Nephron (organoid): ENCODE measurements at regions not wholly inside any gene's neighbourhood (a gene's known extent, or its start where the extent isn't known, plus 50 kb on each side); places are given as distances from the start of the nearest gene placed in this dataset.

Source experiments
- H3K27ac Mint-ChIP-seq, 3 experiments: 2 replicates each; pipeline ENCODE4 v1.8.0; 2020; ENCODE audit warnings: mixed read lengths in 3 of 3, mild to moderate bottlenecking in 2 of 3, moderate library complexity in 1 of 3
- H3K27me3 Mint-ChIP-seq: 2 replicates; pipeline ENCODE4 v1.8.0; 2021; ENCODE audit warnings: low read depth, mild to moderate bottlenecking, moderate library complexity, mixed read lengths
- H3K36me3 Mint-ChIP-seq: 2 replicates; pipeline ENCODE4 v1.8.0; 2020; ENCODE audit warnings: low read depth, mixed read lengths
- H3K4me1 Mint-ChIP-seq: 2 replicates; pipeline ENCODE4 v1.8.0; 2020; ENCODE audit warnings: mixed read lengths
- H3K4me3 Mint-ChIP-seq, 3 experiments: 2 replicates each; pipeline ENCODE4 v1.8.0; 2020; ENCODE audit warnings: mild to moderate bottlenecking in 3 of 3, mixed read lengths in 3 of 3, moderate library complexity in 2 of 3
- H3K9me3 Mint-ChIP-seq: 2 replicates; pipeline ENCODE4 v1.8.0; 2020; ENCODE audit warnings: mixed read lengths
- CTCF ChIP-seq, 3 experiments: fragments of 200-600 bp; sonication (generic); IDR thresholded peaks; one replicate each; pipeline ENCODE4 v1.5.0; 2021; ENCODE audit warnings: antibody characterized with exemption in 3 of 3; ENCODE audit not compliant: unreplicated experiment in 3 of 3

- peaks cover 17% of the 10 kb centered on the region for H3K4me1 Mint-ChIP-seq
- no peak for TF ChIP-seq CTCF (IDR thresholded peaks at IDR 0.05; ENCODE audit: unreplicated experiment in 3 of 3)
- no peaks in the 10 kb centered on the region for H3K36me3 Mint-ChIP-seq
- no peak overlapping the region for H3K27ac Mint-ChIP-seq
- H3K4me3 Mint-ChIP-seq: no peak overlapping the region
- H3K27me3 Mint-ChIP-seq: no peaks in the 10 kb centered on the region
- no peaks in the 10 kb centered on the region for H3K9me3 Mint-ChIP-seq
Observed at GRCh38 chr10:62453274-62453673, 79.1 kb downstream of the ZNF365 start.

- Mint-ChIP-seq H3K27me3 (no peaks in the 10 kb centered on the region), H3K4me1 (peaks cover 25% of the 10 kb centered on the region), H3K27ac (peak overlapping the region in 1 of 3 experiments; percentile 2), H3K4me3 (no peak overlapping the region), H3K9me3 (no peaks in the 10 kb centered on the region), H3K36me3 (no peaks in the 10 kb centered on the region)
- TF ChIP-seq CTCF (IDR thresholded peaks at IDR 0.05; ENCODE audit: unreplicated experiment in 3 of 3): no peak
Observed at GRCh38 chr10:62454687-62455397, 80.7 kb downstream of the ZNF365 start.

GRCh38 chr10:62456611-62457101, 82.5 kb downstream of the ZNF365 start:
- Mint-ChIP-seq H3K4me3 (no peak overlapping the region), H3K27ac (peak overlapping the region in 2 of 3 experiments; percentile 4 to 45), H3K27me3 (no peaks in the 10 kb centered on the region), H3K4me1 (peaks cover 25% of the 10 kb centered on the region), H3K36me3 (no peaks in the 10 kb centered on the region), H3K9me3 (no peaks in the 10 kb centered on the region)
- TF ChIP-seq CTCF (IDR thresholded peaks at IDR 0.05; ENCODE audit: unreplicated experiment in 3 of 3): no peak

- no peak for TF ChIP-seq CTCF (IDR thresholded peaks at IDR 0.05; ENCODE audit: unreplicated experiment in 3 of 3)
- H3K9me3 Mint-ChIP-seq: no peaks in the 10 kb centered on the region
- no peaks in the 10 kb centered on the region for H3K27me3 Mint-ChIP-seq
- peaks cover 25% of the 10 kb centered on the region for H3K4me1 Mint-ChIP-seq
- no peaks in the 10 kb centered on the region for H3K36me3 Mint-ChIP-seq
- no peak overlapping the region for H3K4me3 Mint-ChIP-seq
- H3K27ac Mint-ChIP-seq: peak overlapping the region in 1 of 3 experiments; percentile 4
Observed at GRCh38 chr10:62457196-62457595, 83.0 kb downstream of the ZNF365 start.

GRCh38 chr10:62457598-62457997, 83.4 kb downstream of the ZNF365 start:
- Mint-ChIP-seq H3K27ac (no peak overlapping the region), H3K36me3 (no peaks in the 10 kb centered on the region), H3K27me3 (no peaks in the 10 kb centered on the region), H3K4me3 (no peak overlapping the region), H3K4me1 (peaks cover 25% of the 10 kb centered on the region), H3K9me3 (no peaks in the 10 kb centered on the region)
- TF ChIP-seq CTCF (IDR thresholded peaks at IDR 0.05; ENCODE audit: unreplicated experiment in 3 of 3): no peak

- Mint-ChIP-seq H3K4me1 (peaks cover 25% of the 10 kb centered on the region), H3K27ac (peak overlapping the region; percentile 33 to 93 (median 75)), H3K9me3 (no peaks in the 10 kb centered on the region), H3K36me3 (no peaks in the 10 kb centered on the region), H3K4me3 (no peak overlapping the region), H3K27me3 (no peaks in the 10 kb centered on the region)
- no peak for TF ChIP-seq CTCF (IDR thresholded peaks at IDR 0.05; ENCODE audit: unreplicated experiment in 3 of 3)
Observed at GRCh38 chr10:62459072-62459471, 84.9 kb downstream of the ZNF365 start.
